Natural killer cell treated with Interleukin-12 subunit alpha and Interleukin-12 subunit beta and Interleukin-15 and Interleukin-18, amount 100 ng/mL, for 72 hours (primary cell): ENCODE measurements at regions not wholly inside any gene's neighbourhood (a gene's known extent, or its start where the extent isn't known, plus 50 kb on each side); places are given as distances from the start of the nearest gene placed in this dataset.

Experiments used
- ATAC-seq, 2 donors: fragments of 150-1000 bp; cut with Tn5 transposase in 1 of 2; sonication (Bioruptor Pico), chemical (Tn5 transposase) in 1 of 2; 2 replicates each; pipeline ENCODE4 v1.10.0; 2021
- DNase-seq: peaks from one replicate; pipeline ENCODE4 v3.0.0; 2022; ENCODE audit warnings: low spot score
- H3K27ac Mint-ChIP-seq, 2 donors: 1 replicate in 1 of 2; 2 replicates in 1 of 2; pipeline ENCODE4 v1.8.0; 2022; ENCODE audit warnings: mixed read lengths in 2 of 2, mild to moderate bottlenecking in 1 of 2, moderate library complexity in 1 of 2
- H3K27me3 Mint-ChIP-seq, 2 donors: 1 replicate in 1 of 2; 2 replicates in 1 of 2; pipeline ENCODE4 v1.8.0; 2022; ENCODE audit warnings: mixed read lengths in 2 of 2
- H3K36me3 Mint-ChIP-seq: one replicate; pipeline ENCODE4 v1.8.0; 2022; ENCODE audit warnings: mixed read lengths
- H3K4me1 Mint-ChIP-seq, 2 donors: 1 replicate in 1 of 2; 2 replicates in 1 of 2; pipeline ENCODE4 v1.8.0; 2022; ENCODE audit warnings: low read depth in 2 of 2, mixed read lengths in 2 of 2, mild to moderate bottlenecking in 1 of 2
- H3K4me3 Mint-ChIP-seq: one replicate; pipeline ENCODE4 v1.8.0; 2022; ENCODE audit warnings: mixed read lengths
- H3K9me3 Mint-ChIP-seq: 2 replicates; pipeline ENCODE4 v1.8.0; 2022; ENCODE audit warnings: mixed read lengths

DNA sequence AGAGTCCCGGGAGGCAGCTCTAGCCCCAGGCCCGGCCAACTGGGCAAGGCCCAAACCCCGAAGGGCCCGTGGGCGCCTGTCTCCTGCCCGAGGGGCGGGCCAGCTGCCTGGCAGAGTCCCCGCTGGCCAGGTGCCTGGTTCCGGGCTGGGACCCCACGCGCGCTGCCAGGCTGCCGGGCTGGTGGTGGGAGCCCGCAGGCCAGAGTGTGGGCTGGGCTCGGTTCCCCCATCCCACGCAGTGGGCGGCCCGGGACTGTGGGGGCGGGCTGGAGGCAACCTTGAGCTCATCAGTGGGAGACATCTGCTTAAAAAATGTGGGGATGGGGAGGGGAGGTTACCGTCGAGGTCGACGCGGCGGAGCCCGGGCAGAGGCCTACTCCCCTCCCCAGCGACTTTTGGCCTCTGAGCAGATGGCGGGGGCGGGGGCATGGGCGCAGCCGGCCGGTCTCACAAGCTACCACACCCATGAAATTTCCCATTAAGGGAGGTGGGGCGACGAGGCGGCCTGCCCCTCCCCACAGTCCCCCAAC is 176.4 kb upstream of the GSE1 start:
- H3K4me3 Mint-ChIP-seq = no peak overlapping the region
- no peaks in the 10 kb centered on the region for H3K4me1 Mint-ChIP-seq
- ATAC-seq (peak in 1 of 2 donors; percentile 15), DNase-seq (no peak)
- no peaks in the 10 kb centered on the region for H3K9me3 Mint-ChIP-seq
- no peaks in the 10 kb centered on the region for H3K27me3 Mint-ChIP-seq
- H3K27ac Mint-ChIP-seq = no peak overlapping the region
- no peaks in the 10 kb centered on the region for H3K36me3 Mint-ChIP-seq

DNA sequence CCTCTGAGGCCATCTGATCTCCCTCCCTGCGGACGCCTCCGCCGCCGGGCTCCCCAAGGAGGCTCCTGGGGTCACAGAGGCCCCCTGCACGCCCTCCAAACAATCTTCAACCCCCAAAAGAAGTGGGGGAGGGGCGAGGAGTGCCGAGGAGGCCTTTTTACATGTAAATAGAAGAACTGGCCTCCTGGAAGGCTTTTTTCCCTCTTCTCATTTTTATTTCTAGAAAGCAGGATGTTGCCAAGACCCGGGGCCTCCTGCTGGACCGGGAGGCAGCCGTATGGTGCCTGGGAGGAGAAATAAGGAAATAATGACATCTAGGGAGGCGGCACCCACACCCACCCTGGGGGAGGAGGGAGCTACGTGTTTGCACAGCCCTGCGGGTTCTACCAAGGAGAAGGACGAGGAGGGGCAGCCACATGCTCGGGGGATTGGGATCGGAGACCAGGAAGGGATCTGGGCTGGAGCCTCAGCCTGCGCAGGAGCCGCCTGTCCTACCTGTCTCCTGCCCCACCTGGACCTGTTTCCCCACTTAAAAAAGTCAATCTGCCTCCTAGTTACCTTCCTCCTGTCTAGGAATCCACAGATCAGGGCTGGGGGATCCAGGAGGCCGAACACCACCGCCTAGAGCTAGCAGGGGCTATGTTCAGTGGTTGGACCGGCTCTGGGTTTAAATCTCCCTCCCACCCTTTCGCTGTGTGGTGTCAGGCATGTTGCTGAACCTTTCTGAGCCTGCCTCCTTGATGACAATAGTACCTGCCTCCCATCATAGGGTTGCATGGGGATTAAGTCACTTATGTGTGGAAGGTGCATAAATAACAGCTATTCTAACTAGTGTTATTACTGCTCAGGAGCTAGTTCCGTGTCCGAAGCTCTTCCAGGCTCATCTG is 175.7 kb upstream of the GSE1 start:
- ATAC-seq (no peak), DNase-seq (no peak)
- Mint-ChIP-seq H3K9me3 (no peaks in the 10 kb centered on the region), H3K4me1 (no peaks in the 10 kb centered on the region), H3K27ac (no peak overlapping the region), H3K36me3 (no peaks in the 10 kb centered on the region), H3K27me3 (no peaks in the 10 kb centered on the region), H3K4me3 (no peak overlapping the region)

DNA sequence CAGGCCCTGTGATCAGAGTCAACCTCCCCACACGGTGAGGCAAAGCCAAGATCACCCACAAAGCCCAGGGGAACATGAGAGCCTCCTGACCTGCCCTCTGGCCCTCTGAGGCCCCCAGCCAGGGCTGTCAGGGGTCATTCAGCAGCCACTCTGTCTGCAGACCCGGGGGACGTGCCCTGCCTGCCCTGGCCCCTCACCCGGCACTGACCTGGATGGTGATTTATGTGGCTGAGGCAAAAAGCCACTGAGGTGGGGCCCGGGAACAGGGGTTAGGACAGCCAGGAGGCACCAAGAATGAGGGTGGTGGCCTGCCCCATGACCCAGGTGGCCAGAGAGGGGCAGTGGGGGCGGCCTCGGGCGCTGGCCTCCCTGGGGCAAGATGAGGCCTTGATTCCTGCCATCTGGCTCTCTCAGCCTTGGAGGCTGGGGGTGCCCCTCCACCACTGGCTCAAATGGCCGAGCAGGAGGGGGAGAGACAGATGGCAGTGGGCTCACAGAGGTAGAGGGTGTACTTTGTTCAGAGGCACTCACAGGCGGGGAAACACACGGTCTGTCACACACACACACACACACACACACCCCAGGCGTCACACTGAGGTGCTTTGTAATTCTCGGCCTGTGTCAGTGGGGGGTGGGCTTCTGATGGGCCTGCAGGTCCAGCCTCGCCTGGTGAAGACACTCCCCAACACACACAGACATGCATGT is 174.0 kb upstream of the GSE1 start:
- no peak for ATAC-seq
- H3K4me3 Mint-ChIP-seq = no peak overlapping the region
- DNase-seq = no peak
- no peaks in the 10 kb centered on the region for H3K4me1 Mint-ChIP-seq
- no peaks in the 10 kb centered on the region for H3K36me3 Mint-ChIP-seq
- H3K27me3 Mint-ChIP-seq = no peaks in the 10 kb centered on the region
- no peak overlapping the region for H3K27ac Mint-ChIP-seq
- no peaks in the 10 kb centered on the region for H3K9me3 Mint-ChIP-seq

DNA sequence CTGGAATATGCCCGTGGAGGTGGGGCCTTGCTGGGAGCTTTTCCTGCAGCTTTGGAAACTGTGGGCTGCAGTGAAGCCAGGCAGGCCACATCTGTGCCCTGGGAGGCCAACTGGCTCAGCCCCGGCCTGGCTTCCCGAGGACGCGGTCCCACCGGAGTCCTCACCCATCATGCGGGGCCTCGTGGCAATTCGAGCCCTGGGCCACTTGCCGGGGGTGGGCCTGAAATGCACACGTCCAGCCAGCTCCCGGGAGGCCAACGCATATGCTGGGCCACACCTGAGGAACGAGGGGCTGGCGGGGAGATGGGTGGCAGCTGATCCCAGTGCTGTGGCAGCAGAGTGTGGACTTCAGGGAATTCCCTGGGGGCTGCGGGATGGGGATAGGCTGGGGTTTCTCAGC is 172.4 kb upstream of the GSE1 start:
- no peak overlapping the region for H3K4me3 Mint-ChIP-seq
- no peaks in the 10 kb centered on the region for H3K9me3 Mint-ChIP-seq
- H3K4me1 Mint-ChIP-seq = no peaks in the 10 kb centered on the region
- no peaks in the 10 kb centered on the region for H3K27me3 Mint-ChIP-seq
- DNase-seq = no peak
- no peaks in the 10 kb centered on the region for H3K36me3 Mint-ChIP-seq
- ATAC-seq = no peak
- no peak overlapping the region for H3K27ac Mint-ChIP-seq

DNA sequence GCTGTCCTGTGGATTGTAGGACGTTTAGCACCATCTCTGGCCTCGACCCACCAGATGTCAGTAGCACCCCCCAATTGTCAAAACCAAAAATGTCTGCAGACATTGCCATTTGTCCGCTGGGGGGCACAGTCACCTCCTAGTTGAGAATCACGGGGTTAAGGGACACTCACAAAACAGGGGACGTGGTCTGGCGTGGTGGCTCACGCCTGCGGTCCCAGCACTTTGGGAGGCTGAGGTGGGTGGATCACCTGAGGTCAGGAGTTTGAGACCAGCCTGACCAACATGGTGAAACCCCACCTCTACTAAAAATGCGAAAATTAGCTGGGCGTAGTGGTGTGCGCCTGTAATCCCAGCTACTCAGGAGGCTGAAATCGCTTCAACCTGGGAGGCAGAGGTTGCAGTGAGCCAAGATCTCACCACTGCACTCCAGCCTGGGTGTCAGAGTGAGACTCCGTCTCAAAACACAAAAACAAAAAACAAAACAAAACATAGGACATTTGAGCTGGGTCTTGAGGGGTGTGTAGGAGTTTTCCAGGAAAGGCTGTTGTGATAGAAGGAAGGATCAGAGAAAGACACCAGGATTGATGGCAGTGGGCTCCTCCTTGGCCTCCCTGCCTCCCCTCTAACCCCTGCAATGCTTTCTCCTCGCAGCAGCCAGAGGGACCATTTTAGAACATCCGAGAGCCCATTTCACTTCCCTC is 171.8 kb upstream of the GSE1 start:
- no peak for ATAC-seq
- Mint-ChIP-seq H3K4me1 (no peaks in the 10 kb centered on the region), H3K27me3 (no peaks in the 10 kb centered on the region), H3K4me3 (no peak overlapping the region), H3K27ac (no peak overlapping the region), H3K36me3 (no peaks in the 10 kb centered on the region), H3K9me3 (no peaks in the 10 kb centered on the region)
- DNase-seq = no peak

DNA sequence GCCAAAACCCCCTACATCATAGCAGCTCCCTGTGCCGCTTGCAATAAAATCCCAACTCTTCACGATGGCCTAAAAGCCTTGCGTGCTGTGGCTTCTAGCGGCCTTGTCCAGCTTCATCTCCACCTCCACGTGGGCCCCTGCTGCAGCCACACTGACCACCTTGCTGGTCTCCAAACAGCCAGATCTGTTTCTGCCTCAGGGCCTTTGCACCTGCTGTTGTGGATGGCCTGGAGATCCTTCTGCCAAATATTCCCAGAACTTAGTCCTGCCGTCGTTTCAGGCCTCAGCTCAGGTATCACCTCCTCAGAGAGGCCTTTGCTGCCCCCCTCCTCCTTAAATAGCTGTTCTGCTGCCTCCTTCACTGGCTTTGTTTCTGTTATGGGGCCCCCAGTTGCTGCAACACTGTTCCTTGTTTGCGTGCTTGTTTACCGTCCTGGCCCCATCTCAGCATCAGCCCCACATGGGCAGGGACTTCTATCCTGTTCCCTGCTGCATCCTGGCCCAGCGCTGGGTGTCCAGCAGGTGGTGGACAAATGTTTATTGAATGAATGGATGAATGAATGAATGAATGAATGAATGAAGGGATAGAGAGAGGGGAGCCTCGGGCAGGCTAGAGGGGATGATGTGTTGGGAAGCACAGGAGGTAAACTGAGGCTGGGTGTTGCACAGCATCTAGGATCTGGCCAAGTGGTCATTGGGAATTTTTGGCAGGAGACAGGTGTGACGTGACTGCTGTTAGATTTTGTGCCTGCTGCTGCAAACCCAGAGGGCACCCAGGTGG is 171.0 kb upstream of the GSE1 start:
- no peaks in the 10 kb centered on the region for H3K27me3 Mint-ChIP-seq
- DNase-seq (no peak), ATAC-seq (no peak)
- H3K9me3 Mint-ChIP-seq = no peaks in the 10 kb centered on the region
- H3K27ac Mint-ChIP-seq = no peak overlapping the region
- no peaks in the 10 kb centered on the region for H3K36me3 Mint-ChIP-seq
- H3K4me3 Mint-ChIP-seq = no peak overlapping the region
- no peaks in the 10 kb centered on the region for H3K4me1 Mint-ChIP-seq

DNA sequence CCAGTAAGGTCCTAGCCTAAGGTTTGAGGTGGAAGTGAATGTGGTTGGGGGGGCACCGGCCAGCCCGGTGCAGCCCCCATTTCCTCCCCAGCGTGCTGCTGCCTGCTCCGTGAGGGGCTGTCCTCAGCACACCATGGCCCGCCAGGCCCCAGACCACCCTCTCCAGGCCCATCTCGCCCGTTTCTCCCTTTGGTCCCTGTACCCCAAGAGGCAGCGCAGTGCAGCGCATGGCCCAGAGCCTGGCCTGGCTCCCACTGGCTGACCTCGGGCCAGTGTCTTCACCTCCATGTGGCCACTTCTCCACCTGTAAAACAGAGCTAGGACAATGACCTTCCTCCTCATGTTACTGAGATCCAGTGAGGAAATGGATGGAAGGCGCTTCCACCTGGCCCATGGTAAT is 170.0 kb upstream of the GSE1 start:
- Mint-ChIP-seq H3K27me3 (peaks cover 0 to under 1% of the 10 kb centered on the region in 2 donors), H3K4me3 (no peak overlapping the region), H3K9me3 (no peaks in the 10 kb centered on the region), H3K27ac (no peak overlapping the region), H3K4me1 (peaks cover under 1 to 2% of the 10 kb centered on the region in 2 donors), H3K36me3 (no peaks in the 10 kb centered on the region)
- ATAC-seq (peak in 1 of 2 donors; percentile 12), DNase-seq (no peak)

DNA sequence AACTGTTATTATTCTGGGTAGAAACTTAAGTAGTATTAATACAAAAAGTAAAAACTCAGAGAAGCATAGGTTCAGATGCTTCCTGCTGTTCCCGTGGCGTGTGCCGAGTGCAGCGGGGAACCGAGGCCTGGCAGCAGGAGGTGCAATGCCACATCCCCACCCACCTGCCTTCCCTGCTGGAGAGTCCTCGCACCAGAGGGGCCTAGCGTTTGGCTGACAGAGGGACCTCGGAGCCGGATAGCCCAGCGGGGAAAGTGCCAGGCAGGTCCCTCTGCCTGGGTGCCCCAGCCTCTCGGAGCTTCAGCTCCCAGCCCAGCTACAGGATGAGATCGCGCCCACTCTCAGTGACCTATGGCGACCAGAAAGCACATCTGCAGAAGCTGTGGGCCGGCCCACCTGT is 169.6 kb upstream of the GSE1 start:
- H3K4me1 Mint-ChIP-seq = peaks cover 5% of the 10 kb centered on the region in 2 donors
- no peak overlapping the region for H3K4me3 Mint-ChIP-seq
- H3K9me3 Mint-ChIP-seq = no peaks in the 10 kb centered on the region
- H3K27ac Mint-ChIP-seq = no peak overlapping the region
- H3K27me3 Mint-ChIP-seq = peaks cover 0 to 3% of the 10 kb centered on the region in 2 donors
- no peaks in the 10 kb centered on the region for H3K36me3 Mint-ChIP-seq
- DNase-seq = no peak
- no peak for ATAC-seq

DNA sequence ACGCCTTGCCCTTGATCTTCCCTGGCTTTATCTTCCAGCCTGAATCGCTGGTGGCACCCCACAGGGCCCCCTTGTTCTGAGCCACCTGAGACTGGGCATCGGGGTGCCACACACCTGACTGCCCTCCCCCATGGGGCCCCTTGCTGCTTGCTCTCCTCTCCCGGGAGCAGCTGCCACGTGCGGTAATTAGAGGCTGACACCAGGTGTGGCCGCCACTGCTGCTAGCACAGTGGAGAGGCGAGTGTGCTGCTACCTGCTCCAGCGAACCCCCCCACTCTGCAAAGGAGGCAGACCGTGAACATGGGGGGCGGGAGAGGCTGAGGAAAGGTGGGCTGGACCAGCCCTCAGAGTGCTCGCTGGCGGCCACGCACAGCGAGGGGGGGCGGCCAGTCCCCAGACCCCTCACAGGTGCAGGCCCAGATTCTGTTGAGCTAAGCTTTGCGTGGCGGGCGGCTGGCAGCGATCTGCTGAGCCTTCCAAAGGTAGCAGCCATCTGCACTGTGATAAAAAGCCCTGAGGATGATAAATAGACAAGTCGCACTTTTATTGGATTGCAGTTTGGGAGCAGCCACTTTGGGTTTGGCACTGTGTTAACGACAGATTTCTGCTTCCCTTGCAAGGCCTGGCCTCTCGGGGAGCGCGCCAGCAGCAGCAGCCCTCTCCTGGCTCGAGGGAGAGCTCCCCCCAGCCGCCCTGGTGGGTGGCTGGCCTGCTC is 167.9 kb upstream of the GSE1 start:
- Mint-ChIP-seq H3K4me1 (peaks cover 5 to 9% of the 10 kb centered on the region in 2 donors), H3K36me3 (no peaks in the 10 kb centered on the region), H3K27ac (no peak overlapping the region), H3K9me3 (no peaks in the 10 kb centered on the region), H3K4me3 (no peak overlapping the region), H3K27me3 (peaks cover 0 to 3% of the 10 kb centered on the region in 2 donors)
- DNase-seq (no peak), ATAC-seq (no peak)

DNA sequence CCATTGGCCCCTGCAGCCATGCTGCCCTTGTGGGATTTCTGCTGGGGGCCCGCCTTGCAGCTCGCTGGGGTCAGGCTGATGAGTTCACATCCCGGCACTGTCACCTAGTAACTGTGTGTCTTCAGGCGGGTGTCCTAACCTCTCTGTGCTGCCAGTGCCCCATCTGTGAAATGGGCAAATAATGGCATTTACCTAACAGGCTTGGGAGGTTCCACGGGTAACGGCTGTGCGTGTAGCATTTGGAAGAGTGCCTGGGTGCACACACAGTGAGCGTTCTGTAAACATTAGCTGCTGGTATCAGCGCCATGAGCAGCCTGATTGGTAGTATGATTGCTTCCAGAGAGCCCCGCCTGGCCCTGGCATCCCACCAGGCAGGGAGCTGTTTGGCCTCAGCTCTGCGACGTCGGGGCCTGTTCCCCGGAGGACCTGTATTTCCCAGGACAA is 167.3 kb upstream of the GSE1 start:
- peaks cover 5 to 9% of the 10 kb centered on the region in 2 donors for H3K4me1 Mint-ChIP-seq
- no peaks in the 10 kb centered on the region for H3K36me3 Mint-ChIP-seq
- H3K27ac Mint-ChIP-seq = no peak overlapping the region
- H3K9me3 Mint-ChIP-seq = no peaks in the 10 kb centered on the region
- ATAC-seq (no peak), DNase-seq (no peak)
- no peak overlapping the region for H3K4me3 Mint-ChIP-seq
- peaks cover 0 to 3% of the 10 kb centered on the region in 2 donors for H3K27me3 Mint-ChIP-seq

DNA sequence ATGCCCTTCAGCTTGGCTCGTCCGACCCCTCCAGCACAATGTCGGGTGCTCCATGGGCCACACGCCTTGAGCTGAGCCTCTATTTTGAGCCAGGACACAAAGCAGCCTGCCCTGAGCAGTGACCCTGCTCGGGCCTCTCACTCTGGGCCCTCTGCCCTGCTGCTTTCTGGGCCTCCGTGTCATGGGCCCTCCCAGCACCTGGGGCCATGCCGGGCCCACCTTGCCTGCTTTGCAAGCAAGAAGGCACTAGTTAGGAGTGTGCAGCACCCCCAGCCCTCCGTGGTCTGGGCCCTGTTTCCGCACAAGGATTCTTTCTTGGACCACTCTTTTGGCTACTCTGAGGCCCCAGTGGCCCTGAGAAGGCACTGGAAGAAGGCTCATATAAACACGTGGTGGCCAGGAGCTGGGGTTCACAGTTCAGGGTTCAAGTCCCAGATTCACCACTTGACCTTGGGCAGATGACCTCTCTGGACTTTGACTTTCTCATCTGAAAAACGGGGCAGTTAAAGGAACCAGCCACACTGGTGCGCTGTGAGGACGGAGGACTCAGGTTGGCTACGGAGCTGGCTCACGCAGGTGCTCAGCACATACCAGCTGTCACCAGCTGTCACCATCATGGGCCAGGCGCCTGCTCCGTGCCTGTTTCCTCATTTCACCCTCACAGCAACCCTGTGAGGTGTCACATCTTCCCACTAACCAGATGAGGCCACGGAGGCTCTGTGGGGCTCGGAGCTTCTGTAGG is 166.0 kb upstream of the GSE1 start:
- H3K4me3 Mint-ChIP-seq = no peak overlapping the region
- H3K36me3 Mint-ChIP-seq = no peaks in the 10 kb centered on the region
- peaks cover 5 to 9% of the 10 kb centered on the region in 2 donors for H3K4me1 Mint-ChIP-seq
- peaks cover 0 to 3% of the 10 kb centered on the region in 2 donors for H3K27me3 Mint-ChIP-seq
- H3K9me3 Mint-ChIP-seq = no peaks in the 10 kb centered on the region
- ATAC-seq = no peak
- no peak overlapping the region for H3K27ac Mint-ChIP-seq
- no peak for DNase-seq

DNA sequence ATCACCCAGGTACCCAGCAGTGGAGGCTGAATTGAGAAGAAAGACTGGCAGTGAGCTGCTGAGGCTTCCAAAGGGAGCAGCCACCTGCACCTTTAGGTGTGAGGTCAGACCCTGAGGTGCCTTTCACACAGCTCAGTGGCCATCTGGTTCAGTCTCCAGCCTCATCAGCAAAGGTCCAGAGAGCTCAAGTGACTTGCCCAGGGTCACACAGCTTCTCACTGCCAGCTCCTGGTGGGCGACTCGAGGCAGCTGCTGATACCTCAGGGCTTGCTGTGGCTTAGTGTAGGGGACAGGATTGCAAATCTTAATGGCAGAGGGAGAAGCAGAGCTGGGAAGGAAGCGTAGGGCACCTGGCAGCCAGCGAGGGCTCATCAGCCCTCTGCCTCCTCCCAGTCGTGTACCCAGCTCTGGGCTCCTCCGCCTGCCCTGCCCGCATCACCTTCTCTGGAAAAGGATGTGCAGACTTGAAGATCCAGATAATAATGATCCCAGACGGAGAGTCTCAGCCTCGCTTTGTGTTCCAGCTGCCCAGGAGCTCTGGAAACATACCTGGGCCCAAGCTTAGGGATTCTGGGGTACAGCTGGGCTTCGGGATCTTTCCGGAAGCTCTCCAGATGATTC is 165.3 kb upstream of the GSE1 start:
- Mint-ChIP-seq H3K9me3 (no peaks in the 10 kb centered on the region), H3K36me3 (no peaks in the 10 kb centered on the region), H3K27ac (no peak overlapping the region), H3K27me3 (peaks cover 0 to 3% of the 10 kb centered on the region in 2 donors), H3K4me3 (no peak overlapping the region), H3K4me1 (peaks cover 5 to 9% of the 10 kb centered on the region in 2 donors)
- no peak for DNase-seq
- ATAC-seq = no peak
